Adrenal gland (tissue), 9 donors: ENCODE measurements at regions not wholly inside any gene's neighbourhood (a gene's known extent, or its start where the extent isn't known, plus 50 kb on each side); places are given as distances from the start of the nearest gene placed in this dataset.

Experiments used
- DNase-seq, 7 donors: peaks; one replicate each; pipeline ENCODE4 v3.0.0-alpha.2; 2019 to 2020
- H3K27ac ChIP-seq, 5 donors: fragments of 200-600 bp; sonication (generic) in 4 of 5; 1 replicate in 3 of 5; 2 replicates in 2 of 5; pipeline versions ENCODE4 v1.5.1 to v1.8.0; 2016 to 2020; ENCODE audit warnings: mild to moderate bottlenecking in 1 of 5
- H3K27me3 ChIP-seq: fragments of 200-600 bp; 2 replicates; pipeline ENCODE4 v1.8.0; 2021
- H3K36me3 ChIP-seq, 2 donors: fragments of 200-600 bp; replicated peaks in 1 of 2; 1 replicate in 1 of 2; 2 replicates in 1 of 2; pipeline versions ENCODE4 v1.5.1 to v1.8.0; 2018 to 2022
- H3K4me1 ChIP-seq, 2 donors: fragments of 200-600 bp; replicated peaks in 1 of 2; 1 replicate in 1 of 2; 2 replicates in 1 of 2; pipeline versions ENCODE4 v1.5.1 to v1.8.0; 2018 to 2021
- H3K4me3 ChIP-seq, 4 donors: fragments of 200-600 bp; sonication (generic) in 3 of 4; one replicate each; pipeline ENCODE4 v1.5.1; 2016 to 2018
- H3K9me3 ChIP-seq, 3 donors: fragments of 200-600 bp; sonication (generic) in 1 of 3; replicated peaks in 1 of 3; 1 replicate in 2 of 3; 2 replicates in 1 of 3; pipeline versions ENCODE4 v1.5.1 to v1.8.0; 2016 to 2021
- CTCF ChIP-seq, 6 experiments: fragments of 450-650 bp in 4 of 6; fragments of 200-600 bp in 2 of 6; sonication (generic) in 1 of 6; IDR thresholded peaks; 1 replicate in 5 of 6; 2 replicates in 1 of 6; pipeline versions ENCODE4 v1.5.1 to v1.8.0; 2016 to 2021; ENCODE audit warnings: antibody characterized with exemption in 6 of 6, mild to moderate bottlenecking in 2 of 6, moderate library complexity in 1 of 6
- POLR2A ChIP-seq, 2 donors: fragments of 450-650 bp; IDR thresholded peaks; one replicate each; pipeline ENCODE4 v1.6.1; 2017; ENCODE audit warnings: antibody characterized with exemption in 2 of 2, mild to moderate bottlenecking in 2 of 2, moderate library complexity in 1 of 2
- WGBS, 4 donors: extraction: QIAGEN DNeasy Blood & Tissue Kit in 2 of 4; methylation state at CpG; one replicate each; pipeline versions ENCODE4 v1.1.5 to v1.1.7; 2013 to 2017; 5-methylcytosine and 5-hydroxymethylcytosine counted together
- intact Hi-C, 2 donors: fragments of 100-400 bp; cut with DNase I; formaldehyde crosslinking; loops; one replicate each; pipeline versions ENCODE4 v1.14.1 to v1.15.0; 2022 to 2023
- donor health status: healthy with polysubstance abuse.
- donor health status: Bipolar disorder and iron deficiency.
- donor health status: DM: yes; HTN: yes; CAD: no.
- donor health status: DM: no; HTN: no; CAD: no.
- donor health status: DM: no; HTN: no; CAD: no.

- H3K4me3 ChIP-seq, result no peak overlapping the region
- peaks cover 12 to 13% of the 10 kb centered on the region in 2 donors for H3K4me1 ChIP-seq
- H3K36me3 ChIP-seq, result no peaks in the 10 kb centered on the region
- intact Hi-C loops, result no loop called here
- DNase-seq, result peak in 3 of 7 donors; percentile 21 to 44 (median 22)
- 55 to 68% (median 58%) methylated on average over 4 of the region's 4 CpGs for WGBS, 4 donors
- no peak for TF ChIP-seq POLR2A (IDR thresholded peaks at IDR 0.05)
- TF ChIP-seq CTCF (IDR thresholded peaks at IDR 0.05), result no peak
- no peaks in the 10 kb centered on the region for H3K9me3 ChIP-seq
- H3K27ac ChIP-seq, result peak overlapping the region in 4 of 5 donors; percentile 10 to 72 (median 62)
- no peaks in the 10 kb centered on the region for H3K27me3 ChIP-seq
Measured at GRCh38 chr3:106120356-106120755, 251.5 kb upstream of the CBLB start.

GRCh38 chr3:106121491-106122289, 252.9 kb upstream of the CBLB start:
- intact Hi-C loops, result no loop called here
- no peak for TF ChIP-seq POLR2A (IDR thresholded peaks at IDR 0.05)
- TF ChIP-seq CTCF (IDR thresholded peaks at IDR 0.05), result no peak
- no peak for DNase-seq
- 88 to 96% (median 91%) methylated on average over 3 of the region's 3 CpGs for WGBS, 4 donors
- Histone ChIP-seq H3K9me3 (no peaks in the 10 kb centered on the region), H3K36me3 (no peaks in the 10 kb centered on the region), H3K27me3 (no peaks in the 10 kb centered on the region), H3K27ac (no peak overlapping the region), H3K4me1 (peaks cover 12 to 13% of the 10 kb centered on the region in 2 donors), H3K4me3 (no peak overlapping the region)

GRCh38 chr3:106124818-106125217, 256.0 kb upstream of the CBLB start:
- Histone ChIP-seq H3K27me3 (no peaks in the 10 kb centered on the region), H3K4me3 (no peak overlapping the region), H3K27ac (no peak overlapping the region), H3K4me1 (peaks cover 4 to 8% of the 10 kb centered on the region in 2 donors), H3K36me3 (no peaks in the 10 kb centered on the region), H3K9me3 (no peaks in the 10 kb centered on the region)
- TF ChIP-seq POLR2A (IDR thresholded peaks at IDR 0.05), result no peak
- TF ChIP-seq CTCF (IDR thresholded peaks at IDR 0.05), result no peak
- intact Hi-C loops, result no loop called here
- WGBS, 4 donors, result 69 to 96% (median 79%) methylated on average over 1 of the region's 1 CpG
- DNase-seq, result no peak

DNA sequence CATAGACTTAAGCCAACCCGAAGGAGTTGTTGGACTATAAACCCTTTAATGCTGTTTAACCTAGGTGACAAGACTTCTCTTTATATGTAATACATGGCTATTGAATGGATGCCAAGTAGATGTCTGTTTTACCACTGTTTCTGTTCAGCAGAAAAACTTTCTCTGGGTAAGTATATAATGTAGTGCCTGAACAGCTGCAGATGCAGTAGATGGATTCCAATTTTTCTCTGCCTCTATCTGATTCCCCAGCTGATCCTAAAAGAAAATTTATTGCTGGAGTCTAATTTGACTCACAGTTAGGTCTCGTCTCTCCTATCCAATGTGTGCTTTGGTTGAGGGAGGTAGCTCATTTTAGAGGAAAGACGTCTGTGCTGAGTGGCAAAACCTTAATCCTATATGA, 256.5 kb upstream of the CBLB start:
- peaks cover 3 to 4% of the 10 kb centered on the region in 2 donors for H3K4me1 ChIP-seq
- H3K27ac ChIP-seq, result no peak overlapping the region
- WGBS, 4 donors, result 69 to 87% (median 81%) methylated on average over 3 of the region's 3 CpGs
- H3K4me3 ChIP-seq, result no peak overlapping the region
- TF ChIP-seq POLR2A (IDR thresholded peaks at IDR 0.05) (no peak), CTCF (IDR thresholded peaks at IDR 0.05) (no peak)
- no peaks in the 10 kb centered on the region for H3K36me3 ChIP-seq
- H3K27me3 ChIP-seq, result no peaks in the 10 kb centered on the region
- no peak for DNase-seq
- H3K9me3 ChIP-seq, result no peaks in the 10 kb centered on the region
- intact Hi-C loops, result no loop called here
